Lower lobe of right lung (tissue), 2 donors: ENCODE measurements at regions not wholly inside any gene's neighbourhood (a gene's known extent, or its start where the extent isn't known, plus 50 kb on each side); places are given as distances from the start of the nearest gene placed in this dataset.

Experiments
- ATAC-seq, 2 donors: fragments of 200-7000 bp; cut with Tn5 transposase; one replicate each; pipeline ENCODE4 v1.9.1; 2020 to 2022; ENCODE audit warnings: mild to moderate bottlenecking in 2 of 2, moderate library complexity in 2 of 2
- DNase-seq: peaks from one replicate; pipeline ENCODE4 v3.0.0-alpha.2; 2020
- H3K27ac ChIP-seq: fragments of 200-600 bp; one replicate; pipeline ENCODE4 v1.8.0; 2022
- H3K27me3 ChIP-seq: fragments of 200-600 bp; one replicate; pipeline ENCODE4 v1.8.0; 2022; ENCODE audit warnings: low read depth
- H3K36me3 ChIP-seq: fragments of 200-600 bp; one replicate; pipeline ENCODE4 v1.8.0; 2022; ENCODE audit warnings: mild to moderate bottlenecking
- H3K4me1 ChIP-seq: fragments of 200-600 bp; one replicate; pipeline ENCODE4 v1.8.0; 2022
- H3K4me3 ChIP-seq: fragments of 200-600 bp; one replicate; pipeline ENCODE4 v1.8.0; 2022; ENCODE audit warnings: mild to moderate bottlenecking
- H3K9me3 ChIP-seq: fragments of 200-600 bp; one replicate; pipeline ENCODE4 v1.8.0; 2022
- intact Hi-C: fragments of 100-400 bp; cut with DNase I; formaldehyde crosslinking; loops from one replicate; pipeline ENCODE4 v1.11.0; 2022
- TF ChIP-seq, protein P1 (sequence below): fragments of 200-600 bp; IDR thresholded peaks from one replicate; pipeline ENCODE4 v1.8.0; 2022; ENCODE audit warnings: antibody characterized with exemption, mild to moderate bottlenecking
- donor health status: DM: no; HTN: yes; CAD: no; lungs with severe emphysema.

DNA sequence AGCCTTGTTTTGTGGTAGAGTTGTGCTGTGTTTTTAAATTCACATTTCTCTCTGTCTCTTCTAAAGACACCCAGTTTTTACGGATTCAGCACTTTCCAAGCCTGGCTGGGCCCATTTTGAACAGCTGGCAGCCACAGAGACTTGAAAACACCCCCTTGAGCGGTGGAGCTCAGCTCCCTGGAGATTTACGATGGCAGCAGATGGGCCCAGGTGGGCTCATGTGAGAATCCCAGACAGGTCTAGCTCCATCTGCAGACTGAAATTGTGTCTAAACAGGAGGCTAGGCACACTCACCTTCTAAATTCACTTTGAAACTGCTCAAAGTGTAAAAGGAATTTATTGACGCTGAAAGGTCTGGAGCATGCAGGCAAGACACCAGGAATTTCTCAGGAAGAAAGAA is 232.0 kb upstream of the HES1 start:
- intact Hi-C loops, result no loop called here

DNA sequence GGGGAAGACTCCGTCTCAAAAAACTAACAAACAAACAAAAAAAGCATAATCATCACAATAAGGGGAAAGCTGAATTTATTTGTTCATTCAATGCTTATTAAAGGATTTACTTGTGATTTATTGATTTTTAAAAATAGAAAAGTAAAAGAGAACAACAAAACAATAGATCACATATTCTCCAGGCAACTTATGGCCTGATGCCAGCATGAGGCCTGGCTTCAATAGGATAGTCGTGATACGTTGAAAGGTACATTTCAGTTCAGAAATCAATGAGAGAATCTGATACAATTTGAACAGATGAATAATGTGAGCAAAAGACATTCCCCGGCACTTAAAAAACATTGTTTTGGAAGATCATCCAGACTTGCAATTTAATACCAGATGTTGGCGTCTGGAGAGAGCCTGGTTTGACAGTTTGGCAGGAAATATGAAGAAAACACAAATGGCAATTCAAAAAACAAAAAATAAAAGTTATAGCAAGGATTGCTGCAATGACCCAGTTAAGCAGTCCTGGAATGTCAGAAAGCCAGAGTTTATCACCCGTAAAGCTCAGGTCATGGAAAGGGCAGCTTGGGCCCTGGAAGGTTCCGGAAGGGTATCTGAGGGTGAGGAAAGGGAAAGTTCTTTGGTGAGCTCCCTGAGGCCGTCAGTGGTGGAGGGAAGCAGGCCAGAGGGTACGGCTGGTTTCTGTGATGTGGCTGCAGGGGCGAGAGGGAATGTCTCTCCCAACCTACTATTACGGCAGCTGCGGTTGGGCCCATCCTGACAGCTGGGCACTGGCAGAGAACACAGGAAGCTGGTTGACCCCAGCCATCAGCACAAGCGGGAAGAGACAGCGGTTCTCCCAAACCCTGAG is 230.2 kb upstream of the HES1 start:
- Histone ChIP-seq H3K27me3 (no peaks in the 10 kb centered on the region), H3K36me3 (no peaks in the 10 kb centered on the region), H3K4me3 (no peak overlapping the region), H3K9me3 (peaks cover 6% of the 10 kb centered on the region), H3K27ac (no peak overlapping the region), H3K4me1 (peaks cover 38% of the 10 kb centered on the region)
- TF ChIP-seq, protein P1, sequence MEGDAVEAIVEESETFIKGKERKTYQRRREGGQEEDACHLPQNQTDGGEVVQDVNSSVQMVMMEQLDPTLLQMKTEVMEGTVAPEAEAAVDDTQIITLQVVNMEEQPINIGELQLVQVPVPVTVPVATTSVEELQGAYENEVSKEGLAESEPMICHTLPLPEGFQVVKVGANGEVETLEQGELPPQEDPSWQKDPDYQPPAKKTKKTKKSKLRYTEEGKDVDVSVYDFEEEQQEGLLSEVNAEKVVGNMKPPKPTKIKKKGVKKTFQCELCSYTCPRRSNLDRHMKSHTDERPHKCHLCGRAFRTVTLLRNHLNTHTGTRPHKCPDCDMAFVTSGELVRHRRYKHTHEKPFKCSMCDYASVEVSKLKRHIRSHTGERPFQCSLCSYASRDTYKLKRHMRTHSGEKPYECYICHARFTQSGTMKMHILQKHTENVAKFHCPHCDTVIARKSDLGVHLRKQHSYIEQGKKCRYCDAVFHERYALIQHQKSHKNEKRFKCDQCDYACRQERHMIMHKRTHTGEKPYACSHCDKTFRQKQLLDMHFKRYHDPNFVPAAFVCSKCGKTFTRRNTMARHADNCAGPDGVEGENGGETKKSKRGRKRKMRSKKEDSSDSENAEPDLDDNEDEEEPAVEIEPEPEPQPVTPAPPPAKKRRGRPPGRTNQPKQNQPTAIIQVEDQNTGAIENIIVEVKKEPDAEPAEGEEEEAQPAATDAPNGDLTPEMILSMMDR, result no peak
- intact Hi-C loops, result no loop called here
- no peak for DNase-seq
- peak in 1 of 2 donors; percentile 32 for ATAC-seq

More for the DNA sequence above, 232.0 kb upstream of the HES1 start:
- TF ChIP-seq, protein P1, result no peak
- Histone ChIP-seq H3K36me3 (no peaks in the 10 kb centered on the region), H3K27me3 (no peaks in the 10 kb centered on the region), H3K27ac (no peak overlapping the region), H3K9me3 (peaks cover 6% of the 10 kb centered on the region), H3K4me1 (peaks cover 20% of the 10 kb centered on the region), H3K4me3 (no peak overlapping the region)
- ATAC-seq (no peak), DNase-seq (no peak)

DNA sequence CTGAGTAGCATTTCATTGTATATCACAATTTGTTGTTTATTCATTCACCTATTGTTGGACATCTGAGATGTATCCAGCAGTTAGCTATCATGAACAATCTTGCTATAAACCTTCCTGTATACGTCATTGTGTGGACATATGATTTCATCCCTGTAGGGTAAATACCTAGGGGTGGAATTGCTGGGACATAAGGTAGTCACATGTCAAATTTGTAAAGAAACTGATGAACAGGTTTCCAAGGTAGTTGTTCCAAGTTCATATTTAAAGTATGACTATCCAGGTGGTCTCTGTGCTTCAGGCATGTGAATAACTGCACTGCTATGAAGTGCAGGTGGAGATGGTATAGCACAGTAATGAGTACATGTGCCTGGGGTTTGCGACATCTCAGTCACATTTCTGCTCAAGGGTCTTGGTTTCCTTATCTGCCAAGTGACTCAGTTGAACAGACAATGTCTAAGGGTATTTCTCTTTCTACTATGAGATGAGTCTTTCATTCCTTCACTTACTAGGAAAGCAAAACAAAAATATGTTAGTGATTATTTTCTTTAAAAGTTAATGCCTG is 229.0 kb upstream of the HES1 start:
- Histone ChIP-seq H3K9me3 (peaks cover 6% of the 10 kb centered on the region), H3K27me3 (no peaks in the 10 kb centered on the region), H3K27ac (no peak overlapping the region), H3K36me3 (no peaks in the 10 kb centered on the region), H3K4me1 (peaks cover 50% of the 10 kb centered on the region), H3K4me3 (no peak overlapping the region)
- TF ChIP-seq, protein P1, result no peak
- intact Hi-C loops, result no loop called here
- ATAC-seq, result no peak
- DNase-seq, result no peak

DNA sequence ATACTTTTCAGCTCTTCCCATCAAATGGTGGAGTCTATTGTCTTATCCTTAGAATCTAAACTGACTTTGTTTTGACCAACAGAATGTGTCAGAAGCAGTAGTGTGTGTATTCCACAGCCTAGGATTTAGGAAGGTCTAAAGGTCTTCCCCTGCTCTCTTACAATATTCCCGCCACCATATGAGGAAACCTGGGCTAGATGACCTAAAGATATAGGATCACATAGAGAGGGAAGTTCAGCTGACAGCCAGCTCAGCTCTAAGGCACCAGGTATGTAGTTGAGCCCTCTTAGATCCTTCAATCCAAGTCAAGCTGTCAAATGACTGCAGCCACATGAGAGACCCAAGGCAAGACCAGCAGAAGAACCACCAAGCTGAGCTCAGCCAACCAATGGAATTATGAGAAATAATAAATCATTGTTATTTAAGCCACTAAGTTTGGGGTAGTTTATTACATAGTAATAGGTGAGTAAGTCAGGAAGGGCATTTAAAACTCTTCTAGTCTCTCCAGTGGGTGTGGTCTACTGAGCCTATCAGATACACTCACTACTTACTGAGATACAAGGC is 227.7 kb upstream of the HES1 start:
- H3K4me1 ChIP-seq, result peaks cover 50% of the 10 kb centered on the region
- no peak overlapping the region for H3K4me3 ChIP-seq
- no peaks in the 10 kb centered on the region for H3K27me3 ChIP-seq
- no peaks in the 10 kb centered on the region for H3K36me3 ChIP-seq
- TF ChIP-seq, protein P1, result no peak
- intact Hi-C loops, result no loop called here
- H3K27ac ChIP-seq, result no peak overlapping the region
- DNase-seq (no peak), ATAC-seq (no peak)
- H3K9me3 ChIP-seq, result peaks cover 6% of the 10 kb centered on the region

DNA sequence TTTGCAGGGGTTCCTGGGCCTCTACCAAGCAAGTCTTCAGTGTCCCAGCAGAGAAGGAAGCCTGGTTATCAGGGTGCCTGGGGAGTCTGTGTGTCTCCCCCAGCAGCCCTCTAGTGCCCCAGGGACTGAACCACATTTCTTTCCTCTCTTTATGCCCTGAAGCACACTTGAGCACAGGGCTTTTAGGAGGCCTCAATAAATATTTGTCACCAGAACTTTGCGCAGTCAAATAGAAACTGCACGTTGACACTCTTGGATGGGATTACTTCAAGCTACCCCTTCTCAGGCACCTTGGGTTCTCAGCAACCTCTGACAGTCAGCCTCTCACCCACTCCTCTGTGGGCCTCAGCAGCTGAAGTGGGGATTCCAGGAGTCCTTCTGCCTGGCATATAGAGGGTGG is 226.6 kb upstream of the HES1 start:
- H3K4me3 ChIP-seq, result no peak overlapping the region
- no peaks in the 10 kb centered on the region for H3K27me3 ChIP-seq
- DNase-seq (no peak), ATAC-seq (peak; percentile 77 to 83)
- TF ChIP-seq, protein P1, result no peak
- no peaks in the 10 kb centered on the region for H3K36me3 ChIP-seq
- H3K9me3 ChIP-seq, result peaks cover 6% of the 10 kb centered on the region
- H3K27ac ChIP-seq, result peak overlapping the region; percentile 48
- H3K4me1 ChIP-seq, result peaks cover 50% of the 10 kb centered on the region
- intact Hi-C loops, result no loop called here
